T-helper 2 cell (primary cell): ENCODE measurements at regions not wholly inside any gene's neighbourhood (a gene's known extent, or its start where the extent isn't known, plus 50 kb on each side); places are given as distances from the start of the nearest gene placed in this dataset.
"Not testable (repeated sequence)": the region's sequence is repeated elsewhere in the genome, so short reads cannot be mapped to it uniquely, and the experiment has no call there.

Experiments
- DNase-seq, 5 experiments: peaks; one replicate each; pipeline versions ENCODE4 v3.0.0 to v3.0.0-alpha.2; 2012 to 2022

- DNase-seq: no peak
Observed at GRCh38 chr2:183812091-183812490, 687.8 kb downstream of the NUP35 start.

GRCh38 chr2:183825710-183826109, 701.5 kb downstream of the NUP35 start:
- no peak for DNase-seq

DNA sequence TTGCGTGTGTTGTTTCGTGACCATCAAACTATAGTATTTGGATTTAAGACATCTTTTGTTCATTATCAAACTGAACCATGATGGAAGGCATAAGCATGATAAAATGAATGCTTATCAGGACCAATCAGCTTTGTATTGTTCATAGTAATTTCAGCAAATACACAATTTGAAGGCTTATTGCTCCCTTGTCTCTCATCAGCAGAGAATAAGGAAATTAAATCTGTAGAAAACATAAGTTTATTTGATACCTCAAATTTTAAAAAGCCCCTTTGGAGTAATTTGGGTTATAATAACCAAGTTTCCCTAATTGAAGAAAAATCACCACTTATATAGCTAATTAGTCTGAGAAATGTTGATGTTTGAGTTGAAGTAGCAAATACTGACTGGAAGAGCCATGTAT, 705.7 kb downstream of the NUP35 start:
- DNase-seq: no peak

DNA sequence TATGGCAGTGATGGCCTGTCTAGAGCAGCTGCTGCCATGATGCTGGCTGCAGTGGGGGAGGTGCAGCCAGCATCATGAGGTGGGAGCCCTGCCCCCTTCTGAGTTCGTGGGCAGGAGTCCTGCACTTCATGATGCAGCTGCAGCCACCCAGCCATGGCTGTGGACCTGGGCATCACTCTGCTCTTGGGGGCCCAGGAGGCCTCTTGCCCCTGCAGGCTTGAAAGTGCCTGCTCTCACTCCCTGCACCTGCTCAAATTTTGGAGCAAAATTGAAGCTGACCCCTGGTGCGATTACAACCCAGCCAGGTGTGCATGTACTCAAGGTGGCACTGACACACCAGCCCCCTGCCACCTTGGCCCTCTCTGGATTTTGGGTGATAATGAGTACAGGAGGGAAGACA, 712.9 kb downstream of the NUP35 start:
- no peak for DNase-seq

GRCh38 chr2:183838295-183838694, 714.1 kb downstream of the NUP35 start:
- no peak for DNase-seq

DNA sequence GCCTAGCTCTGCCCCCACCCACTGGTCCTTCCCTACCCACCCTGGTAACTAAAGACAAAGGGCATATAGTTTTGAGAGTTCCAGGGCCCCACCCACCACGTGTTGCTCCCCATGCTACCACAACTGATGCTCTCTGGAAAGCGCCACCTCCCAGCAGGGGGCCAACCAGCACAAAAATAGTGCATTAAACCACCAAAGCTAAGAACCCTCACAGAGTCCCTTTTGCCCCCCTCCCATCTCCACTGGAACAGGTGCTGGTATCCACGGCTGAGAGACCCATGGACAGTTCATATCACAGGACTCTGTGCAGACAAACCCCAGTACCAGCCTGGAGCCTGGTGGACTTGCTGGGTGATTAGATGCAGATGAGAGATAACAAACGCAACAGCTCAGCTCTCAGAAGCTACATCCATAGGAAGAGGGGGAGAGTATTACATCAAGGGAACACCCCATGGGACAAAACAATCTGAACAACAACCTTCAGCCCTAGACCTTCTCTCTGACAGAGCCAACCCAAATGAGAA, 715.9 kb downstream of the NUP35 start:
- DNase-seq: no peak

DNA sequence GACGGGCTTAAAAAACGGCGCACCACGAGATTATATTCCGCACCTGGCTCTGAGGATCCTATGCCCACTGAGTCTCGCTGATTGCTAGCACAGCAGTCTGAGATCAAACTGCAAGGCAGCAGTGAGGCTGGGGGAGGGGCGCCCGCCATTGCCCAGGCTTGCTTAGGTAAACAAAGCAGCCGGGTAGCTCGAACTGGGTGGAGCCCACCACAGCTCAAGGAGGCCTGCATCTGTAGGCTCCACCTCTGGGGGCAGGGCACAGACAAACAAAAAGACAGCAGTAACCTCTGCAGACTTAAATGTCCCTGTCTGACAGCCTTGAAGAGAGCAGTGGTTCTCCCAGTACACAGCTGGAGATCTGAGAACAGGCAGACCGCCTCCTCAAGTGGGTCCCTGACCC, 725.6 kb downstream of the NUP35 start:
- DNase-seq: not testable (repeated sequence)

- no peak for DNase-seq
Observed at GRCh38 chr2:183859129-183859528, 734.9 kb downstream of the NUP35 start.

DNA sequence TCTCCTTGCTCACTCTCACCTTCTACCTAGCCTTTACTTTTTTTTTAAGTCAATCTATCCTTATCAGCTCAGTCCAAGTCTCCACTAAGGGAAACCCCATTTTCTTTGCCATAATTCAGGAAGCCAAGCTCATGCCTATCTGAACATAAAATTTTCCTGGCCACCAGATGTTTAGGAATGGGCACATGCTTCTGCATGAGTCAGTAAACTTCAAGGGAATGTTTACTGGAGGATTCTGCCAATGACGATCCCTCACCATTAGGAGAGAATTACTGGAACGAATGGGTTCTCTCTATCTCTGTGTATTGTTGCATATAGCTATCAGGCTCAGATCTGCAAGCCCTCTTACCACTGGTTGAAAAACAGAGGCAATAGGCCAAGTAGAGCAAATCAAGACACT, 731.7 kb upstream of the ZNF804A start:
- DNase-seq: no peak

- no peak for DNase-seq
Observed at GRCh38 chr2:183867206-183867605, 731.1 kb upstream of the ZNF804A start.

DNA sequence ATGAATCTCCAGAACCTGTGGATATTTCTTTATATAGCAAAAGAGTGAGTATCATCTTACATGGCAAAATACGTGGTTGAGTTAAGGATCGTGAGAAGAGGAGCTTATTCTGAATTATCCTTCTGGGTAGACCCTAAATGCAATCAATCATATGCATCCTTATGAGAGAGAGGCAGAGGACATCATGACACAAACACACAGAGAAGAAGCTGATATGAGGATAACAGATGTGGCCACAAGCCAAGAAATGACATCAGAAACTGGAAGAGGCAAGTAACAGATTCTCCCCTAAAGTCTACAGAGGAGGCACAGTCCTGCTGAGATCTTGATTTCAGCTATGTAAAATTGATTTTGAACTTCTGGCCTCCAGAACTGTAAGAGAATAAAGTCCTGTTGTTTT, 730.2 kb upstream of the ZNF804A start:
- DNase-seq: no peak

DNA sequence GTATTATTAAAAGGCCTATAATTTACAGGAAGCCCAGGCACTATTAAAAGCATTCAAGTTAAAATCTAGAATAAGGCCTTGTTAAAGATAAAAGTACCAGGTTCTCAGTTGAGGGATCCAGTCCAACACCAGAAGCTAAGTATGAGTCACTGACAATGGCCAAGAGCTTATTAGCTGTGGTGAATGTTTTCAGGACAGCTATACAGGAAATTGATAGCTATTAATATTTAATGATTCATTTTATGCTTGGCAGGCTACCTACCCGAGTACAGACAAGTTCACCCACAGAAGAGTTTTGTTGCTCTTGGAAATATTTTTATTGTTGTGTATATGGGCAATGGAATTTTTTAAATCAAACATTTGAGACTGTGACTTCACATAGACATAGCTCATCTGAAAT, 729.6 kb upstream of the ZNF804A start:
- no peak for DNase-seq

DNA sequence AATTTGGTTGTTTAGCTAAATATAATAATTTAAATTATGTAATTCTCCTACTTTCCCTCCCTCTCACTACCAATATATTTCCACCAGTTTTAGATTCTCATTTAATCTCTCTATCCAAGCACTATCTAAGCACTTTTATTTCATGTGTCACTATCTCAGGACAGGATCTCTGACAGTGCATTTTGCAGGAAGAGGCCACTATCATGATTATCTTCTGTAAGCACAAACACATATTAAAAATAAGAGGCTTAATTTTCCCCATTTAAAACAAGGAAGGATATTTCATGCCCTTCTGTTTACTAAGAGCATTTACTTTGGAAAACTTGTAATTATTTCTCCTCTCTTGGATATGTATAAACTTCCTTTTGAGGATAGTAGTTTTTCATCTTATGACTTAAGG, 726.2 kb upstream of the ZNF804A start:
- DNase-seq: no peak

DNA sequence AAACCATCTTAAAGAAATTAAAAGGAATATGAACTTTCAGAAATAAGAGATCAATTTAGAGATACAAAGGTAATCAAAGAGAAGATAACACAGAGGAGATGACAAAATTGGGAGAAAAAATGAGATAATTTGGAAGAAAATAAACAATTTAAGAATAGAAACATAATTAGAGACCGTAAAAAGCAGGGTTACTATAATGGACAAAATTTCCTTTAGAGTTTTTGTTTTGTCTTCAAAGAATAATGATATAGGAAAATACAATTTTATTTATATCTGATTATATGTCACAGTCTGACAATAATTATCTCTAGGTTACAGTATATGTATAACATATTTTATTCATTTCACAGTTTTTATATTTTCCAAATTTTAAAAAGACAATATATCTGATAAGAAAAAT, 716.4 kb upstream of the ZNF804A start:
- DNase-seq: no peak

DNA sequence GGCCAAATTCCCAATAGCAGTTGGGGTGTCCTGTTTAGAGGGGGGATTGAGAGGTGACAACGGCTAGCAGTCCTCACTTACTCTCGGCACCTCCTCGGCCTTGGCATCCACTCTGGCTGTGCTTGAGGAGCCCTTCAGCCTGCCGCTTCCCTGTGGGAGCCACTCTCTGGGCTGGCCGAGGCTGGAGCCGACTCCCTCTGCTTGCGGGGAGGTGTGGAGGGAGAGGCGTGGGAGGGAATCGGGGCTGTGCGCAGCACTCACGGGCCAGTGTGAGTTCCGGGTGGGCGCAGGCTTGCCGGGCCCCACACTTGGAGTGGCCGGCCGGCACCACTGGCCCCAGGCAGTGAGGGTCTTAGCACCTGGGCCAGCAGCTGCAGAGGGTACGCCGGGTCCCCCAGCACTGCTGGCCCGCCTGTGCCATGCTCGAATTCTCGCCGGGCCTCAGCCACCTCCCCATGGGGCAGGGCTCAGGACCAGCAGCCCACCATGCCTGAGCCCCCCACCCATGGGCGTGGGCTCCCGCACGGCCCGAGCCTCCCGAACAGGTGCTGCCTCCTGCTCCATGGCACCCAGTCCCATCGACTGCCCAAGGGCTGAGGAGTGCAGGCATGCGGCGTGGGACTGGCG, 705.9 kb upstream of the ZNF804A start:
- DNase-seq: no peak

GRCh38 chr2:183898641-183899040, 699.7 kb upstream of the ZNF804A start:
- DNase-seq: no peak

DNA sequence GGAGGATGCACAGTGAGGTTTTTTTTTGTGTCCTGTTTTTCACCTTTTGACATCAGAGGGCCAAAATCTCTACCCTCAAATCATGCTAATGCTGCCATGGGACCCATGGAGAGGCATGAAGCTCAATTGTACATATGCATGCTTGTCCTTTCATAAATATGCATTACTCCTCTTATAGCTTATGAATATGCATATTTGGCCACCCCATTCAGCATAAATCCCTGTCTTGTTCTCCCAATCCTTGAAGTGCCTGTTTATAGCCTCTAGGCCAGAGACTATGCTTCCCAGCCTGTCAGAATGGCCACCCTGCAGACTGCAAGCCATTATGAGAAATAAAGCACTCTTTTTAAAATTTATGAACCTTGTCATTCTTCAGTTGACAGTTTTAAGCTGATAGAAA, 696.4 kb upstream of the ZNF804A start:
- no peak for DNase-seq

- no peak for DNase-seq
Observed at GRCh38 chr2:183903026-183903425, 695.3 kb upstream of the ZNF804A start.

- DNase-seq: not testable (repeated sequence)
Observed at GRCh38 chr2:183916041-183916440, 682.3 kb upstream of the ZNF804A start.

DNA sequence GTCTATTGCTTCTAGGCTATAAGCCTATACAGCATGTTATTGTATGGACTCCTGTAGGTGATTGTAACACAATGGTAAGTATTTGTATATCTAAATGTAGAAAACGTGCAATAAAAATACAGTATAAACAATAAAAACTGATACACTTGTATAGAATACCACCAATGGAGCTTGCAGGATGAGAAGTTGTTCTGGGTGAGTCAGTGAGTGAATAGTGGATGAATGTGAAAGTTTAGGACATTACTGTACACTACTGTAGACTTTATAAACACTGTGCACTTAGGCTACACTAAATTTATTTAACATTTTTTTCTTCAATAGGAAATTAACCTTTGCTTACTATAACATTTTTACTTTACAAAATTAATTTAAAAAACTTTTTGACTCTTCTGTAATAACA, 679.2 kb upstream of the ZNF804A start:
- no peak for DNase-seq

- no peak for DNase-seq
Observed at GRCh38 chr2:183919926-183920325, 678.4 kb upstream of the ZNF804A start.

- no peak for DNase-seq
Observed at GRCh38 chr2:183925281-183925680, 673.0 kb upstream of the ZNF804A start.

DNA sequence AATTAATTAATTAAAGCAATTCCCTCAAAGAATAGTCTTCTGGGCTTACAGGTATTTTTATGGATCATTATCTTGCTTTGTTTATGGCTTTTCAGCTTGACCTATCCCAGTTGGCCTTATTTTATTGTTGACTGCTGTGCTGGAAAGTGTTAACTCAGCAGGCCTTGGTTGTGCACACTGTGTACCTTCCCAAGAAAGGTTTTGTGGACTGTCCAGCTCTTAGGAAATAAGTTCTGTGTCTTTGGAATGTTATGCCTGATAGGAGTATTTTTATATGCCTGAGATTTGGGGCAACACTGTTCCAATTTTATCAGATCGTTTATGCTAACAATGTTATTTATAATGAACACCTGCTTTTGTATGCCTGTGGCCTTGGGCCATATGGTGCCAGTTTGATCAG, 671.9 kb upstream of the ZNF804A start:
- no peak for DNase-seq

GRCh38 chr2:183927406-183928325, 670.7 kb upstream of the ZNF804A start:
- no peak for DNase-seq
